ENCODE measurements at regions not wholly inside any gene's neighbourhood (a gene's known extent, or its start where the extent isn't known, plus 50 kb on each side); places are given as distances from the start of the nearest gene placed in this dataset.

DNA sequence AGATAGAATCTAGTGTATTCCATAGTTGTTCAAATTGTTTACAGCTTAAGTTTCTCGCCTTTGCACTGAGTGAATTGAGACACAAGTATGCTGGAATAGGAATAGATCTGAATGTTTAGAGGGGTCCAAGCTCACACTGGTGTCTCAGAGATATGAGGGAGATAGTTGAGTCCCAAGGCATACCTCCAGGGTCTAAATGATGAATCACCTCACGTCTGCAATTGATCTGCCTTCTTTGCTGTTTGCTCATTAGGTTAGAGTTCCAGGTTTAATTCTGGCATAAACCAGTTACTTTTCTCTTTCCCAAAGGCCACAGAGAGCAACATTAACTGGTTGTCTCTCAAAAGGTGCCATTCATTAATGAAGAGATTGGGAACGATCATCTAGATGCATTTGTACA is 106.3 kb upstream of the MME start:
- TF ChIP-seq, protein P1, sequence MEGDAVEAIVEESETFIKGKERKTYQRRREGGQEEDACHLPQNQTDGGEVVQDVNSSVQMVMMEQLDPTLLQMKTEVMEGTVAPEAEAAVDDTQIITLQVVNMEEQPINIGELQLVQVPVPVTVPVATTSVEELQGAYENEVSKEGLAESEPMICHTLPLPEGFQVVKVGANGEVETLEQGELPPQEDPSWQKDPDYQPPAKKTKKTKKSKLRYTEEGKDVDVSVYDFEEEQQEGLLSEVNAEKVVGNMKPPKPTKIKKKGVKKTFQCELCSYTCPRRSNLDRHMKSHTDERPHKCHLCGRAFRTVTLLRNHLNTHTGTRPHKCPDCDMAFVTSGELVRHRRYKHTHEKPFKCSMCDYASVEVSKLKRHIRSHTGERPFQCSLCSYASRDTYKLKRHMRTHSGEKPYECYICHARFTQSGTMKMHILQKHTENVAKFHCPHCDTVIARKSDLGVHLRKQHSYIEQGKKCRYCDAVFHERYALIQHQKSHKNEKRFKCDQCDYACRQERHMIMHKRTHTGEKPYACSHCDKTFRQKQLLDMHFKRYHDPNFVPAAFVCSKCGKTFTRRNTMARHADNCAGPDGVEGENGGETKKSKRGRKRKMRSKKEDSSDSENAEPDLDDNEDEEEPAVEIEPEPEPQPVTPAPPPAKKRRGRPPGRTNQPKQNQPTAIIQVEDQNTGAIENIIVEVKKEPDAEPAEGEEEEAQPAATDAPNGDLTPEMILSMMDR (conservative IDR thresholded peaks at IDR 0.05): no peak
- no peak for TF ChIP-seq ZFX (IDR thresholded peaks at IDR 0.05)
- H3K27ac ChIP-seq: no peak overlapping the region

DNA sequence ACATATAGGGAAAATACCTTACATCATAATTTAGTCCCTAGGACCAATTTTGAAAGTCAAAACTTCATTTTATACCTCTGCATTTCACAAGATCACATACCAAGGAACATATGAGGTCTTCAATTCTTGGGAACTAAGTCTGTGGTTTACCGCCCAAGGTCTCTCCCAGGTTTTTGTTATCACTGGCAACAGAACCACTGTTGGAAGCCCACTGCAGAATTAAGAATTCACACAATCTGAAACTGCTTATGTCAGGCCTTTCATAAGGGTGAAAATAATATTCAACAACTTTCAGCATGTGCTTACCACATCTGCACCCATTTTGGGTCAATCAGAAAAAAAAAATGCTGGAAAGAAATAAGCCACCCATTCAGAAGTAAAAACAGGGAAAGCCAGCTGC is 107.2 kb upstream of the MME start:
- no peak for TF ChIP-seq ZFX (IDR thresholded peaks at IDR 0.05)
- TF ChIP-seq, protein P1 (conservative IDR thresholded peaks at IDR 0.05): no peak
- H3K27ac ChIP-seq: no peak overlapping the region

DNA sequence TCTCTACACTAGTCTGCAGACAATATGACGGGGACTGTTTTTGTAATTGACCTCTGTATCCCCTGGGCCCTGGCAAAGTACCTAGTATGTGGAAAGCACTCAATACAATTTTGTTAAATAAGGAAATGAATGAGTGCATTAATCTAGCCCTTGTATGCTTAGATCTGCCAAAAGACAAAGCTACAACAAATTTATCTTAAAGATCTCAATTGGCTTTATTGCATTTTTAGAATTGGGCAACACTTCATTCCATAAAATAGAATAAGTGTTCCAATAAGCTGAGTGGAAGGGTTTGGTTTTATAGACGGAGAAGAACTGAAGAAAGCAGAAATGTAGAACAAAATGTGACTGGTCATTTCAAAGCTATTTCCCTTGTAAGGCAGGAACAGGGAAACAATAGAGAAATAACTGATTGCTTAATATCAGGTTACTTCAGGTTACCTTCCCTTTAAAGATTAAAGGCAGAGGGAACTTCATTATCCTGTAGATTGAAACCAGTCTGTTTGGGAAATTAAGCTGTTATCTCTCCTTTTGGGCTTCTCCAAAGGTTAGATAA is 108.3 kb upstream of the MME start:
- H3K27ac ChIP-seq: no peak overlapping the region
- TF ChIP-seq, protein P1 (conservative IDR thresholded peaks at IDR 0.05): no peak
- no peak for TF ChIP-seq ZFX (IDR thresholded peaks at IDR 0.05)

DNA sequence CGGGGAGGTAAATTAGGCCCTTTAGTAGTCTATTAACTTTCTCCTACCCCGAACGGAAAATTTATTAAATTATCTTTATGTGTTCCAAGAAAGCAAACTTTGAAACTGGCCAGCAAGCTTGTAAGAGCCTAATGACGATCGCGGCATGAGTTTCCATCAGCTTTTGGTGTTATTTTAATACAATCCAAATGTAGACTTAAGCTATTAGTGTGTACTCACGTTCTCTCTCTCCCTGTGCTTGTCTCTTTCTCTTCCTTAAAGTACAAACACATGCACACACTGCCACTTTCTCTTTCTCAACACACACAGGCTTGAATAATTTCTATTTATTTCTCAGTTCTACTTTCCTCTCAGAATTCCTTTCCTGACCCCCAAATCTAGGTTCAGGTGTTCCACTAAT is 108.8 kb upstream of the MME start:
- H3K27ac ChIP-seq: no peak overlapping the region
- no peak for TF ChIP-seq ZFX (IDR thresholded peaks at IDR 0.05)
- TF ChIP-seq, protein P1 (conservative IDR thresholded peaks at IDR 0.05): no peak

DNA sequence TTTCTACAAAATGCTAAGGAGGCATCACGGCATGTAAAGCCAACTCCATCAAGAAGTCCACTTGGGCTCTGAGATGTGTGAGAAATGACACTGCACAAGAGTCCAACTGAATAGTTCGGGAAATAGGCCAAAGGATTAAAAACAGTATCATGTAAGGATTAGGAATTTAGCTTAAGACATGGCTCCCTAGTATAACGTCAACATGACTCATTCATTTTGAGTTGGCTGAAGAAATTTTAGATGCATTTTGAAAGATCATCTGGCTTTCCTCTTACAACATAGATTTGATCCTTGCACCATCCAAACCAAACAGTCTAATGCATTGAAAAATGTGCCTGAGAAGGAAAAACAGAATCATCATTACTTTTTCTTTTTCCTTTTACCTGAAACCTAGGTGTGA is 109.3 kb upstream of the MME start:
- H3K27ac ChIP-seq: no peak overlapping the region
- TF ChIP-seq, protein P1 (conservative IDR thresholded peaks at IDR 0.05): no peak
- TF ChIP-seq ZFX (IDR thresholded peaks at IDR 0.05): no peak

DNA sequence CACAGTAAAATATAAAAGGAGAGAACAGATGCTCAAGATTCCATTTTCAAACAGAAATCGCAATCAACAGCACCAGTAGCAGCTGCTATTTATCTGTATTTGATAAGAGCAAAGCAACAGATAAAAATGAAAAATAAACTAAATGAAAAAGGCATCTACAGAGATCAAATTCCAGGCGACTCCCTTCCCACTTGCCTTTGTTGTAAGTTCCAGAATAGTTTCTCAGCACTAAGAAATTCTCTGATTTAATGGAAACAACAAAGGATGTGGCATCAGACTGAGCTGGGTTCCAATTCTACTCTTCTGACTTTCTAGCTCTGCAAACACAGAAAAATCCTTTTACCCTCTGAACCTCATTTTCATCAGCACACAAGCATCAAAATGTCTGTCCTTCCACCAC is 110.8 kb upstream of the MME start:
- no peak overlapping the region for H3K27ac ChIP-seq
- TF ChIP-seq, protein P1 (conservative IDR thresholded peaks at IDR 0.05): no peak
- no peak for TF ChIP-seq ZFX (IDR thresholded peaks at IDR 0.05)

DNA sequence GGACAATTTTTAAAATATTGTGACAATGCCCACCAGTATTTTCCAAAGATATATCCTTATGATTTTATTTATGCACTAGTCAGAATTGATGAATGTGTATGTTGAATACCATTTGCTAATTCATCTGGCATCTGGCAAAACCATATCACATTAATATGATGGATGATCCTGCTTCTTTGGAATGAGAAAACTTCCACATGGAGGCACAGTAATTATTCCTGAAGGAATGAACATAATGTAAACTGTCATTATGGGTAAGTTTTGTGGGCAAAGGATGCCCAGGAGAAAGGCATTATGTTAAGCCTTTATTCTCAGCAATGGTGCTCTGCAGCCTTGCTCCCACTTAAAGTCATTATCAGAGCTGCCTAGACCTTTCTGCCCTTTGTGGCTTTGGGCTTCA is 113.0 kb upstream of the MME start:
- TF ChIP-seq, protein P1 (conservative IDR thresholded peaks at IDR 0.05): no peak
- TF ChIP-seq ZFX (IDR thresholded peaks at IDR 0.05): no peak
- no peak overlapping the region for H3K27ac ChIP-seq
